ENCODE measurements at regions not wholly inside any gene's neighbourhood (a gene's known extent, or its start where the extent isn't known, plus 50 kb on each side); places are given as distances from the start of the nearest gene placed in this dataset.

DNA sequence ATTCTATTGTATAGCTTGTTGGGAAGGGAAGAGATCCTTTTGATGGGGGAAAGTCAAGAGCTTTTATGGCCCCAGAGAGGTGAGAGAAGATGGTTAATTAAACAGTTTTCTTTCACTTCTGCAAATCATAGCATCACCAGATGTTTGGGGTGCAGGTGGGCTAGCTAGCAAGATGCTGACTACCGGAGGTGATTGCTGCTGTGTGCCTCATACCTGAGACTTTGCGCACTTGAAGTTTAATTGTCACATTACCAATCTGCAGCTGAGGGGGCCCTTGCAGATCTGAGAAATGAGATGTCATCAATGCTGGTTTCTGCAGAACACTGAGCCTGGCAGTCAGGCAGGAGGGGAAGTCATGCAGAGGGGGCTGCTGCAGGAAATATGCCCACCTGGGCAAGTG is 73.9 kb downstream of the SNRPE start:
- TF ChIP-seq, protein P1, sequence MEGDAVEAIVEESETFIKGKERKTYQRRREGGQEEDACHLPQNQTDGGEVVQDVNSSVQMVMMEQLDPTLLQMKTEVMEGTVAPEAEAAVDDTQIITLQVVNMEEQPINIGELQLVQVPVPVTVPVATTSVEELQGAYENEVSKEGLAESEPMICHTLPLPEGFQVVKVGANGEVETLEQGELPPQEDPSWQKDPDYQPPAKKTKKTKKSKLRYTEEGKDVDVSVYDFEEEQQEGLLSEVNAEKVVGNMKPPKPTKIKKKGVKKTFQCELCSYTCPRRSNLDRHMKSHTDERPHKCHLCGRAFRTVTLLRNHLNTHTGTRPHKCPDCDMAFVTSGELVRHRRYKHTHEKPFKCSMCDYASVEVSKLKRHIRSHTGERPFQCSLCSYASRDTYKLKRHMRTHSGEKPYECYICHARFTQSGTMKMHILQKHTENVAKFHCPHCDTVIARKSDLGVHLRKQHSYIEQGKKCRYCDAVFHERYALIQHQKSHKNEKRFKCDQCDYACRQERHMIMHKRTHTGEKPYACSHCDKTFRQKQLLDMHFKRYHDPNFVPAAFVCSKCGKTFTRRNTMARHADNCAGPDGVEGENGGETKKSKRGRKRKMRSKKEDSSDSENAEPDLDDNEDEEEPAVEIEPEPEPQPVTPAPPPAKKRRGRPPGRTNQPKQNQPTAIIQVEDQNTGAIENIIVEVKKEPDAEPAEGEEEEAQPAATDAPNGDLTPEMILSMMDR (conservative IDR thresholded peaks at IDR 0.05; ENCODE audit: low read depth, low read length): no peak
- TF ChIP-seq EZH2 (IDR thresholded peaks at IDR 0.05; ENCODE audit: low read length, unreplicated experiment): no peak
